HEK293 (cell line): ENCODE measurements at regions not wholly inside any gene's neighbourhood (a gene's known extent, or its start where the extent isn't known, plus 50 kb on each side); places are given as distances from the start of the nearest gene placed in this dataset.

Source experiments
- FEZF1 ChIP-seq: fragments of 450-650 bp; formaldehyde crosslinking; IDR thresholded peaks from 2 replicates; pipeline ENCODE4 v1.5.1; 2016; ENCODE audit warnings: missing biosample characterization, missing genetic modification characterization
- REST ChIP-seq: fragments of 450-650 bp; formaldehyde crosslinking; IDR thresholded peaks from 2 replicates; pipeline ENCODE4 v1.5.1; 2016; ENCODE audit warnings: missing biosample characterization, missing genetic modification characterization
- SP2 ChIP-seq: fragments of 450-650 bp; formaldehyde crosslinking; IDR thresholded peaks from 2 replicates; pipeline ENCODE4 v1.5.1; 2016; ENCODE audit warnings: missing biosample characterization, missing genetic modification characterization
- ZNF157 ChIP-seq: fragments of 450-650 bp; formaldehyde crosslinking; IDR thresholded peaks from 2 replicates; pipeline ENCODE4 v1.5.1; 2016; ENCODE audit warnings: missing biosample characterization, missing genetic modification characterization
- ZNF214 ChIP-seq: fragments of 450-650 bp; formaldehyde crosslinking; IDR thresholded peaks from 2 replicates; pipeline ENCODE4 v1.5.1; 2017; ENCODE audit warnings: missing biosample characterization, mild to moderate bottlenecking, missing genetic modification characterization, borderline replicate concordance
- ZNF266 ChIP-seq: fragments of 450-650 bp; formaldehyde crosslinking; IDR thresholded peaks from 2 replicates; pipeline ENCODE4 v1.5.1; 2016; ENCODE audit warnings: missing biosample characterization, missing genetic modification characterization, low read depth
- ZNF311 ChIP-seq: fragments of 450-650 bp; formaldehyde crosslinking; IDR thresholded peaks from 2 replicates; pipeline ENCODE4 v1.5.1; 2017; ENCODE audit warnings: missing biosample characterization, missing genetic modification characterization, borderline replicate concordance
- ZNF362 ChIP-seq: fragments of 450-650 bp; formaldehyde crosslinking; IDR thresholded peaks from 2 replicates; pipeline ENCODE4 v1.5.1; 2016; ENCODE audit warnings: missing biosample characterization, missing genetic modification characterization
- ZNF791 ChIP-seq: fragments of 450-650 bp; formaldehyde crosslinking; IDR thresholded peaks from 2 replicates; pipeline ENCODE4 v1.5.1; 2016; ENCODE audit warnings: missing biosample characterization, missing genetic modification characterization
- ZNF830 ChIP-seq: fragments of 450-650 bp; IDR thresholded peaks from 2 replicates; pipeline ENCODE4 v1.5.0; 2018; ENCODE audit warnings: missing biosample characterization, missing genetic modification characterization, low read depth, mild to moderate bottlenecking, moderate library complexity
- TF ChIP-seq, protein P1 (sequence below): sonication (generic); formaldehyde crosslinking; IDR thresholded peaks from 2 replicates; pipeline ENCODE4 v1.8.1; 2022; ENCODE audit warnings: mild to moderate bottlenecking, moderate library complexity, missing genetic modification reagents
- TF ChIP-seq, protein P2 (sequence below): fragments of 450-650 bp; formaldehyde crosslinking; IDR thresholded peaks from 2 replicates; pipeline ENCODE4 v1.5.1; 2016; ENCODE audit warnings: missing biosample characterization, missing genetic modification characterization
- TF ChIP-seq, protein P3 (sequence below): fragments of 450-650 bp; IDR thresholded peaks from 2 replicates; pipeline ENCODE4 v1.5.1; 2018; ENCODE audit warnings: missing biosample characterization, mild to moderate bottlenecking, missing genetic modification characterization
- TF ChIP-seq, protein P4 (sequence below): fragments of 450-650 bp; formaldehyde crosslinking; IDR thresholded peaks from 2 replicates; pipeline ENCODE4 v1.5.1; 2016; ENCODE audit warnings: missing biosample characterization, missing genetic modification characterization

DNA sequence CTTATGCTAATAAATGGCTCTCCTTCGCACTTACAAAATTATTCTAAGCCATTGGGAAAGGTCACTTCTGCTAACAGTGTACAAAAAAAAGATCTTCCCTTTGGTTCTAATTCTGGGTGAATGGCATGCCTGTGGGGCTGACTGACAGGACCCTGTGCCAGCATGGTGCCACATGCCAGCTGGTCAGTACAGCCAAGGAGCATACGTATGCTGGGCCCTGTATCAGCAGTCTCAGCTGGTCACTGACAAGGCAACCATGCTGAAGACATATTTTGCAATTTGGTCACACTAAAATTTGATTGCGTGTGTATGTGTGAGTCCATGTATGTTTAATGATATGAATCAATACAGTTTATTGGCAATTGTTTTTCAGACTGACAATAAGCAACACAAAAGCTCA, 246.1 kb downstream of the TBL1XR1 start:
- TF ChIP-seq, protein P1, sequence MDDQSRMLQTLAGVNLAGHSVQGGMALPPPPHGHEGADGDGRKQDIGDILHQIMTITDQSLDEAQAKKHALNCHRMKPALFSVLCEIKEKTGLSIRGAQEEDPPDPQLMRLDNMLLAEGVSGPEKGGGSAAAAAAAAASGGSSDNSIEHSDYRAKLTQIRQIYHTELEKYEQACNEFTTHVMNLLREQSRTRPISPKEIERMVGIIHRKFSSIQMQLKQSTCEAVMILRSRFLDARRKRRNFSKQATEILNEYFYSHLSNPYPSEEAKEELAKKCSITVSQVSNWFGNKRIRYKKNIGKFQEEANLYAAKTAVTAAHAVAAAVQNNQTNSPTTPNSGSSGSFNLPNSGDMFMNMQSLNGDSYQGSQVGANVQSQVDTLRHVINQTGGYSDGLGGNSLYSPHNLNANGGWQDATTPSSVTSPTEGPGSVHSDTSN, result no peak
- TF ChIP-seq SP2 (no peak), ZNF830 (tag by site-specific recombination) (no peak), ZNF311 (tag by site-specific recombination) (no peak), ZNF791 (tag by site-specific recombination) (no peak), REST (tag by site-specific recombination) (no peak), ZNF362 (tag by site-specific recombination) (no peak), ZNF214 (tag by site-specific recombination) (no peak), ZNF157 (tag by site-specific recombination) (no peak), ZNF266 (tag by site-specific recombination) (no peak), FEZF1 (tag by site-specific recombination) (no peak)
- TF ChIP-seq, protein P2, sequence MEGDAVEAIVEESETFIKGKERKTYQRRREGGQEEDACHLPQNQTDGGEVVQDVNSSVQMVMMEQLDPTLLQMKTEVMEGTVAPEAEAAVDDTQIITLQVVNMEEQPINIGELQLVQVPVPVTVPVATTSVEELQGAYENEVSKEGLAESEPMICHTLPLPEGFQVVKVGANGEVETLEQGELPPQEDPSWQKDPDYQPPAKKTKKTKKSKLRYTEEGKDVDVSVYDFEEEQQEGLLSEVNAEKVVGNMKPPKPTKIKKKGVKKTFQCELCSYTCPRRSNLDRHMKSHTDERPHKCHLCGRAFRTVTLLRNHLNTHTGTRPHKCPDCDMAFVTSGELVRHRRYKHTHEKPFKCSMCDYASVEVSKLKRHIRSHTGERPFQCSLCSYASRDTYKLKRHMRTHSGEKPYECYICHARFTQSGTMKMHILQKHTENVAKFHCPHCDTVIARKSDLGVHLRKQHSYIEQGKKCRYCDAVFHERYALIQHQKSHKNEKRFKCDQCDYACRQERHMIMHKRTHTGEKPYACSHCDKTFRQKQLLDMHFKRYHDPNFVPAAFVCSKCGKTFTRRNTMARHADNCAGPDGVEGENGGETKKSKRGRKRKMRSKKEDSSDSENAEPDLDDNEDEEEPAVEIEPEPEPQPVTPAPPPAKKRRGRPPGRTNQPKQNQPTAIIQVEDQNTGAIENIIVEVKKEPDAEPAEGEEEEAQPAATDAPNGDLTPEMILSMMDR, result no peak
- TF ChIP-seq, protein P3, sequence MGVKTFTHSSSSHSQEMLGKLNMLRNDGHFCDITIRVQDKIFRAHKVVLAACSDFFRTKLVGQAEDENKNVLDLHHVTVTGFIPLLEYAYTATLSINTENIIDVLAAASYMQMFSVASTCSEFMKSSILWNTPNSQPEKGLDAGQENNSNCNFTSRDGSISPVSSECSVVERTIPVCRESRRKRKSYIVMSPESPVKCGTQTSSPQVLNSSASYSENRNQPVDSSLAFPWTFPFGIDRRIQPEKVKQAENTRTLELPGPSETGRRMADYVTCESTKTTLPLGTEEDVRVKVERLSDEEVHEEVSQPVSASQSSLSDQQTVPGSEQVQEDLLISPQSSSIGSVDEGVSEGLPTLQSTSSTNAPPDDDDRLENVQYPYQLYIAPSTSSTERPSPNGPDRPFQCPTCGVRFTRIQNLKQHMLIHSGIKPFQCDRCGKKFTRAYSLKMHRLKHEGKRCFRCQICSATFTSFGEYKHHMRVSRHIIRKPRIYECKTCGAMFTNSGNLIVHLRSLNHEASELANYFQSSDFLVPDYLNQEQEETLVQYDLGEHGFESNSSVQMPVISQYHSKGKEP (tag by site-specific recombination), result no peak
- TF ChIP-seq, protein P4, sequence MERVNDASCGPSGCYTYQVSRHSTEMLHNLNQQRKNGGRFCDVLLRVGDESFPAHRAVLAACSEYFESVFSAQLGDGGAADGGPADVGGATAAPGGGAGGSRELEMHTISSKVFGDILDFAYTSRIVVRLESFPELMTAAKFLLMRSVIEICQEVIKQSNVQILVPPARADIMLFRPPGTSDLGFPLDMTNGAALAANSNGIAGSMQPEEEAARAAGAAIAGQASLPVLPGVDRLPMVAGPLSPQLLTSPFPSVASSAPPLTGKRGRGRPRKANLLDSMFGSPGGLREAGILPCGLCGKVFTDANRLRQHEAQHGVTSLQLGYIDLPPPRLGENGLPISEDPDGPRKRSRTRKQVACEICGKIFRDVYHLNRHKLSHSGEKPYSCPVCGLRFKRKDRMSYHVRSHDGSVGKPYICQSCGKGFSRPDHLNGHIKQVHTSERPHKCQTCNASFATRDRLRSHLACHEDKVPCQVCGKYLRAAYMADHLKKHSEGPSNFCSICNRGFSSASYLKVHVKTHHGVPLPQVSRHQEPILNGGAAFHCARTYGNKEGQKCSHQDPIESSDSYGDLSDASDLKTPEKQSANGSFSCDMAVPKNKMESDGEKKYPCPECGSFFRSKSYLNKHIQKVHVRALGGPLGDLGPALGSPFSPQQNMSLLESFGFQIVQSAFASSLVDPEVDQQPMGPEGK, result no peak
